Ishikawa (cell line): ENCODE measurements at regions not wholly inside any gene's neighbourhood (a gene's known extent, or its start where the extent isn't known, plus 50 kb on each side); places are given as distances from the start of the nearest gene placed in this dataset.

Experiments used
- CEBPB ChIP-seq: IDR thresholded peaks from 2 replicates; pipeline ENCODE4 v1.6.1; 2012
- CREB1 ChIP-seq: IDR thresholded peaks from 2 replicates; pipeline ENCODE4 v1.6.1; 2012; ENCODE audit warnings: low read depth
- EGR1 ChIP-seq: IDR thresholded peaks from 2 replicates; pipeline ENCODE4 v1.6.1; 2012
- EP300 ChIP-seq: IDR thresholded peaks from 2 replicates; pipeline ENCODE4 v1.6.1; 2012; ENCODE audit warnings: borderline replicate concordance
- FOXM1 ChIP-seq: IDR thresholded peaks from 2 replicates; pipeline ENCODE4 v1.6.1; 2012; ENCODE audit warnings: low read depth, borderline replicate concordance
- RAD21 ChIP-seq: IDR thresholded peaks from 2 replicates; pipeline ENCODE4 v1.6.1; 2012; ENCODE audit warnings: low read depth
- REST ChIP-seq: IDR thresholded peaks from 2 replicates; pipeline ENCODE4 v1.6.1; 2012; ENCODE audit warnings: low read depth, mild to moderate bottlenecking
- TAF1 ChIP-seq: IDR thresholded peaks from 2 replicates; pipeline ENCODE4 v1.6.1; 2012; ENCODE audit warnings: low read depth, mild to moderate bottlenecking
- TCF12 ChIP-seq: IDR thresholded peaks from 2 replicates; pipeline ENCODE4 v1.6.1; 2012; ENCODE audit warnings: low read depth
- TEAD4 ChIP-seq: IDR thresholded peaks from 2 replicates; pipeline ENCODE4 v1.6.1; 2012
- YY1 ChIP-seq: IDR thresholded peaks from 2 replicates; pipeline ENCODE4 v1.6.1; 2012; ENCODE audit warnings: low read depth
- TF ChIP-seq, protein P1 (sequence below): IDR thresholded peaks from 2 replicates; pipeline ENCODE4 v1.6.1; 2012
- TF ChIP-seq, protein P2 (sequence below): IDR thresholded peaks from 2 replicates; pipeline ENCODE4 v1.6.1; 2012

- TF ChIP-seq REST: no peak
- no peak for TF ChIP-seq RAD21
- TF ChIP-seq FOXM1: no peak
- TF ChIP-seq, protein P1, sequence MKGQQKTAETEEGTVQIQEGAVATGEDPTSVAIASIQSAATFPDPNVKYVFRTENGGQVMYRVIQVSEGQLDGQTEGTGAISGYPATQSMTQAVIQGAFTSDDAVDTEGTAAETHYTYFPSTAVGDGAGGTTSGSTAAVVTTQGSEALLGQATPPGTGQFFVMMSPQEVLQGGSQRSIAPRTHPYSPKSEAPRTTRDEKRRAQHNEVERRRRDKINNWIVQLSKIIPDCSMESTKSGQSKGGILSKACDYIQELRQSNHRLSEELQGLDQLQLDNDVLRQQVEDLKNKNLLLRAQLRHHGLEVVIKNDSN: no peak
- TF ChIP-seq CREB1: no peak
- TF ChIP-seq, protein P2, sequence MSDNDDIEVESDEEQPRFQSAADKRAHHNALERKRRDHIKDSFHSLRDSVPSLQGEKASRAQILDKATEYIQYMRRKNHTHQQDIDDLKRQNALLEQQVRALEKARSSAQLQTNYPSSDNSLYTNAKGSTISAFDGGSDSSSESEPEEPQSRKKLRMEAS: no peak
- no peak for TF ChIP-seq TAF1
- TF ChIP-seq CEBPB: no peak
- TF ChIP-seq TCF12: no peak
- TF ChIP-seq YY1: no peak
- no peak for TF ChIP-seq EP300
- no peak for TF ChIP-seq EGR1
- no peak for TF ChIP-seq TEAD4
Measured at GRCh38 chr11:96869207-96869606, 479.4 kb downstream of the JRKL start.
